ENCODE measurements at regions not wholly inside any gene's neighbourhood (a gene's known extent, or its start where the extent isn't known, plus 50 kb on each side); places are given as distances from the start of the nearest gene placed in this dataset.
"Not testable (repeated sequence)": the region's sequence is repeated elsewhere in the genome, so short reads cannot be mapped to it uniquely, and the experiment has no call there.

DNA sequence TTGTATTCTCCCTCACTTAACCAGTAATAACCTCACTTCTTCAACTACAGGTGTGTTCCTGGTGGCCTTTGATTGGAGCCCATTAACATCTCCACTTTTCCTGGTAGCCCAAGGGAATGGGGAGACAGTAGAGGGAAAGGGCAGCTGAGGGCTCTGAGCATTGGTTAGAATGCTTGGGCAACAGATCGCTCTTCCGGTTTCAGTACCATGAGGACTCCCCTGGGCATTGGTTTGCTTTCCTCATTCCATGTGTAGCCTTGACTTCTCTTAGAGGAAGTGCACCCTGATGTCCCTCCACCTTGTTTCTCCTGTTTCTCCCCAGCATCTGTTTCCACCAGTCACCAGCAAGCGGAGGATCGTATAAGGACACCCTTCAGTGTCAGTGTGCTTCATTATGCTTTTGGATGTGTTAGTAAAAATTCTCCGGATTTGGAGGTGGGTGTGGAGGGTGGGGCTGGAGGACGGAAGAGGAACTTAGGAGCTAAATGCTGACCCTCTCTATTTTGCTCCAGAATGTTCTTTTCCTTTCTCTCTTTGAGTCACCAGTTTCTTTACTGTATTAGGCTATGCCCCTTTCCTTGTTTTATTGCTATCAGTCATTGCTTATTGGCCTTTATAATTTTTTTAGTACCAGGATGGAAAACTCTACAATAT lies 50.6 kb upstream of the ZNG1B start:
- H3K4me3 Mint-ChIP-seq, H3K9me3 Mint-ChIP-seq, H3K27ac Mint-ChIP-seq, DNase-seq, H3K36me3 Mint-ChIP-seq: not testable (repeated sequence)
- Mint-ChIP-seq H3K27me3 (ENCODE audit: low read depth in 3 of 3) (peaks cover 0 to 11% (median 0%) of the 10 kb centered on the region in 3 donors), H3K4me1 (peaks cover 11 to 12% of the 10 kb centered on the region in 2 donors)

DNA sequence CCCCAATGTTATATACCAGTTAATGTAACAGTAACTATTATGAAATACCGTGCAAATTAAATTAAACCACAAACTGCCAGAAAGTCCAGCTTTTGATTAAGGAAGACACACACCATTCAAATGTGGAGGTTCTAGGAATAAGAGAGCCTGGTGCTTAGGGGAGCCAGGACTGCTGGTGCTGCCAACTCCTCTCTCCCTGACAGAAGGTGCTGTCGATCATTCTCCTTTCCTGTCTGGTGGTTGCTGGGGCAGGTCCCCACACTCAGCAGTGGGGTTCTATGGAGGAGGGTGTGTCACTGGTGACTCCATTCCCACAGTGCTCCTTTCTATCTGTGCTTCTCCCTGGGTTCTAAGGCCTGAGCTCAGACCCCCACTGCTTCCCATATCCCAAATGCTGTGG lies 57.9 kb upstream of the ZNG1B start:
- not testable (repeated sequence) for H3K9me3 Mint-ChIP-seq, H3K27ac Mint-ChIP-seq

DNA sequence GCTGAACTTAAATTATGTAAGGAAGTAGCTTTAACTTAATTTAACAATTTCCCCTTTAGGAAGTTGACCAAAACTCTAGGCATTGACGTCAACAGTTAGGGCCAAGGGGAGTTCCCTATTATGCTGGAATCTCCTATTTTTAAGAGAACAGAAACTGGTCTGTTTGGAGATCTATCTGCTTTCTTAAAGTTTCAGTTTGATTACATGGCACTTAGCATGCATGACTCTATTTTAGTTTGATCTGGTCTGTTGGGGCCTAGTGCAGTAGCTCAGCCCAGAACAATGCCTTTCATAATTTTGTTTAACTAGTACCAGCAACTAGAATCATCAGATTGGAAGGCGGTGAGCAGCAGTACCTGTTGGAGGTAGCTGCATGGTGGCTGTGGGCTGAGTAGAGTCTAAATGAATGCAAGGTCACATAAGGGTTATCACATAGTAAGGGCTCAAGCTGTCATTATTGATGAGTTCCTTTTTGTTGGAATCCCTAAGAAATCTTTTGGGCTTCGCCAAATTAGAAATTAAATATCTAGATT lies 60.5 kb upstream of the ZNG1B start:
- Mint-ChIP-seq H3K27ac (no peak overlapping the region), H3K4me3 (no peak overlapping the region), H3K36me3 (no peaks in the 10 kb centered on the region), H3K9me3 (no peaks in the 10 kb centered on the region), H3K27me3 (ENCODE audit: low read depth in 3 of 3) (peaks cover 2 to 12% (median 2%) of the 10 kb centered on the region in 3 donors), H3K4me1 (no peaks in the 10 kb centered on the region)
- DNase-seq = no peak

More for the DNA sequence above, 57.9 kb upstream of the ZNG1B start:
- H3K27me3 Mint-ChIP-seq (ENCODE audit: low read depth in 3 of 3); H3K36me3 Mint-ChIP-seq; DNase-seq; H3K4me3 Mint-ChIP-seq; H3K4me1 Mint-ChIP-seq: not testable (repeated sequence)

DNA sequence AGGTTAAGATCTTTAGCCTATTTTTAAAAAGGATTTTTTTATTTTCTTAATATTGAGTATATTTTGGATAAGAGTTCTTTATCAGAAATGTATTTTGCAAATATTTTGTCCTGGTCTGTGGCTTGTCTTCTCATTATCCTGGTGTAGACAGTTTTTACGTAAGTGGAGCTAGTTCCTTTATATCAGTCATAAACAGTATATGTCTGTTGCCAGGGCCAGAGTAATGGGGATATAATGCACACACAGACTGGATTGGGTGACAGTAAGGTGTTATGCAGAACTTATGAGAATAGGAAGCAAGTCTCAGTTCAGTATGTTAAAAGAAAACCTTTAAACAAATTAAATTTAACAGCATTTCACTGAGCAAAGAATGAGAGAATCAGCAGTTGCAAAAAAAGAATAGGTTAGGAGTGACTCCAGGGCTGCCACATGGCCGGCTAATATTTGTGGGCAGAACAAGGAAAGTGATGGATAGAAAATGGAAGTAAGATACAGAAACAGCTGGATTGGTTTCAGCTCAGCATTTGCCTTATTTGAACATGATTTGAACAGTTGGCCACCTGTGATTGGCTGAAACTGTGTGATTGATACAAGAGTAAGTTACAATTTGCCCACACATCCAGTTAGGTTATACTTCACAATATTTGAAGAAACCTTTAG lies 61.1 kb upstream of the ZNG1B start:
- H3K27me3 Mint-ChIP-seq (ENCODE audit: low read depth in 3 of 3) = peaks cover 2 to 12% (median 2%) of the 10 kb centered on the region in 3 donors
- no peak overlapping the region for H3K4me3 Mint-ChIP-seq
- no peak for DNase-seq
- H3K4me1 Mint-ChIP-seq = no peaks in the 10 kb centered on the region
- H3K36me3 Mint-ChIP-seq = no peaks in the 10 kb centered on the region
- H3K9me3 Mint-ChIP-seq = no peaks in the 10 kb centered on the region
- peak overlapping the region in 1 of 6 donors; percentile 19 for H3K27ac Mint-ChIP-seq

DNA sequence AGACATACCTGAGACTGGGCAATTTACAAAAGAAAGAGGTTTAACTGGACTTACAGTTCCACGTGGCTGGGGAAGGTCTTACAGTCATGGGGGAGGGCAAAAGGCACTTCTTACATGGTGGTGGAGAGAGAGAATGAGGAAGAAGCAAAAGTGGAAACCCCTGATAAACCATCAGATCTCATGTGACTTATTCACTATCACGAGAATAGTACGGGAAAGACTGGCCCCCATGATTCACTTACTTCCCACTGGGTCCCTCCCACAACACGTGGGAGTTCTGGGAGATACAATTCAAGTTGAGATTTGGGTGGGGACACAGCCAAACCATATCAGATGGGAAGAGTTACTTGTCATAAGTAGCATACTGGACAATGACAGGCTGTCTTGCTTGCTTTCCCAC lies 62.6 kb upstream of the ZNG1B start:
- not testable (repeated sequence) for H3K36me3 Mint-ChIP-seq, DNase-seq, H3K27ac Mint-ChIP-seq, H3K4me1 Mint-ChIP-seq, H3K4me3 Mint-ChIP-seq, H3K9me3 Mint-ChIP-seq
- H3K27me3 Mint-ChIP-seq (ENCODE audit: low read depth in 3 of 3) = peaks cover 3 to 12% (median 6%) of the 10 kb centered on the region in 3 donors

DNA sequence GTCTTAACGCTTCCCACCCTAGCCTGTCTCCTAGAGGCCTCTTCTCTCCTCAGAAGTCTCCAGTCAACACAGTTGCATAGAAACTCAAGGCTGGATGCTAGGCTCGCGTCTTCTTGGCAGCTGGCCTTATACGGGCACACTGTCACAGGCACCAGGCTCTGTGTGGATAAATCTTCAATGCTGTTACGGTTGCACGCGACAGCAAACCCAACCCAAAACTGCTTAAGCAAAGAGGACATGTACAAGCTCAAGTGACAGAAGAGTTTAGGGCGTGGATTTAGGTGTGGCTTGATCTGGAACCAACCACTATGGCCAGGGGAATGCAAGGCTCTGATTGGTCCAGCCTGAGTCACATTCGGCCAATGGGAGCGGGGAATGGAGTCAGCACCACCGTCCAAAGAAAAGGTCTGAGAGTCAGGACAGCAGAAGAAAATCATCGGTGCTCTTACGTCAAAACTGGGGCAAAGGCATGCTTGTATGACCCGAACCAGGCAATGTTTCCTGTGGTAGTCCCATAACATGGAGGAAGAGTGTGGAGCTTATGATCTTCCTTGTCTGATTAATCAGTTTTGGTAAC lies 65.1 kb upstream of the ZNG1B start:
- not testable (repeated sequence) for H3K36me3 Mint-ChIP-seq, H3K9me3 Mint-ChIP-seq, H3K27ac Mint-ChIP-seq, H3K4me1 Mint-ChIP-seq, H3K4me3 Mint-ChIP-seq, DNase-seq
- peaks cover 3 to 14% (median 6%) of the 10 kb centered on the region in 3 donors for H3K27me3 Mint-ChIP-seq (ENCODE audit: low read depth in 3 of 3)

DNA sequence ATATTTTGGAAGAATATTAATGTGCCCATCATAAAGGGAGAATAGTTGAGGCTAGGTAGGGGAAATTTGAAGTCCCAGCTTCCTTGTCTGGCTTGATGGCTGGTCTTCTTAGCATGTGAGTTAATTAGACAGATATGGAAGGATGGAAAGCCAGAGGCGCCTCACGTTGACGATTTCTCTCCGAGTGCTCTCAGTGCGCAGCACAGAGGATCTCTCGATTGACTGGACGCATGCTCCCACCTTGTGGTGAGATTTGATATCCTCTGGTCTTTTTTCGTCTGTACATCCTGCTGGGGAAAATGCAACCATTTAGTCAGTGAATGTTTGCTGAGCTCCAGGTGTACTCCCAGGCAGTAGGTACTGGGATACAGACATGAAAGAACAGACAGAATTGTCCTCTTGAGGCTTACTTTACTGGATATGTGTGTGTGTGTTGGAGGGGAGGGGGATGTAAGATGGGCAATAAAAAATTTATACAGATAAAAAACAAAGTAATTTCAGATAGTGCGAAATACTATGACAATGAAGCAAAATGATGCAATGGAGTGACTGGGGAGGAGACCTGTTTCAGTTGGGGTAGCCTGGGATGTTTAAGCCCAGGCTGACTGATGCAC lies 66.9 kb upstream of the ZNG1B start:
- peaks cover 0 to 2% of the 10 kb centered on the region in 2 donors for H3K4me1 Mint-ChIP-seq
- DNase-seq = peak; percentile 47 to 55 (median 54)
- H3K36me3 Mint-ChIP-seq = no peaks in the 10 kb centered on the region
- no peak overlapping the region for H3K4me3 Mint-ChIP-seq
- no peak overlapping the region for H3K27ac Mint-ChIP-seq
- peaks cover 0 to 3% (median 0%) of the 10 kb centered on the region in 6 donors for H3K9me3 Mint-ChIP-seq
- H3K27me3 Mint-ChIP-seq (ENCODE audit: low read depth in 3 of 3) = peaks cover 3 to 12% (median 8%) of the 10 kb centered on the region in 3 donors

DNA sequence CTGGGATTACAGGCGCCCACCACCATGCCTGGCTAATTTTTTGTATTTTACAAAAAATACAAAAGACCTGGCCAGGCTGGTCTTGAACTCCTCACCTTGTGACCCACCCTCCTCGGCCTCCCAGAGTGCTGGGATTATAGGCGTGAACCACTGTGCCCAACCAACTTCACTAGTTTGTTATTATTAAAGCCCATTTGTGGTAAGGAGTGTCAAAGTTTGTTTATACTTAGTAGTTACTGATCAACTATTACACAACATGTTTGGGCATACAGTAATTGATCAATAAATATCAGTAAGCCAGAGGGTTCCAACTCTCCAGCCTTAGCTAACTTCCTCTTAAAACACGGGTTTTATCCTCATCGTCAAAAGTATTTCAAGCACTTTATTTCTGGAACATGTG lies 67.5 kb upstream of the ZNG1B start:
- Mint-ChIP-seq H3K9me3 (peaks cover 0 to 3% (median 0%) of the 10 kb centered on the region in 6 donors), H3K27ac (no peak overlapping the region), H3K36me3 (no peaks in the 10 kb centered on the region), H3K4me3 (no peak overlapping the region), H3K27me3 (ENCODE audit: low read depth in 3 of 3) (peaks cover 3 to 12% (median 10%) of the 10 kb centered on the region in 3 donors), H3K4me1 (peaks cover 0 to 2% of the 10 kb centered on the region in 2 donors)
- no peak for DNase-seq

DNA sequence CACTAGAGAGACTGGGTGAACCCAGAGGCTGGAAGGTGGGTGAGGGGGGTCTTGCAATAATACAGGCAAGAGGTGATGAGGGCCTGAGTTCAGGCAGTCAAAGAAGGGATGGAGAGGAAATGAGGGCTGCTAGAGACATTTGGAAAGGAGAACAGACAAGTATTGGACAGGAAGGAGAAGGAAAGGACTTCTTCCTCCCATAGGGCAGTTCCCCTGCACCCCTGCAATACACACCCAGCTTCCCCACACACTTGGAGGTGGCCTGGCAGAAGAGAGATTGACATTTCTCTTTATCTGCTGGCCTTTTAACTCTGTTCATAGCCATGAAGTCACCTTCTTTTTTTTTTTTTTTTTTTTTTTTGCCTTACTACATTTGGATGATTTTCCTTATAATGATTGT lies 68.9 kb upstream of the ZNG1B start:
- Mint-ChIP-seq H3K27ac (peak overlapping the region in 1 of 6 donors; percentile 6), H3K27me3 (ENCODE audit: low read depth in 3 of 3) (peaks cover 5 to 10% (median 8%) of the 10 kb centered on the region in 3 donors)
- not testable (repeated sequence) for H3K4me3 Mint-ChIP-seq, H3K36me3 Mint-ChIP-seq, H3K9me3 Mint-ChIP-seq, H3K4me1 Mint-ChIP-seq, DNase-seq

DNA sequence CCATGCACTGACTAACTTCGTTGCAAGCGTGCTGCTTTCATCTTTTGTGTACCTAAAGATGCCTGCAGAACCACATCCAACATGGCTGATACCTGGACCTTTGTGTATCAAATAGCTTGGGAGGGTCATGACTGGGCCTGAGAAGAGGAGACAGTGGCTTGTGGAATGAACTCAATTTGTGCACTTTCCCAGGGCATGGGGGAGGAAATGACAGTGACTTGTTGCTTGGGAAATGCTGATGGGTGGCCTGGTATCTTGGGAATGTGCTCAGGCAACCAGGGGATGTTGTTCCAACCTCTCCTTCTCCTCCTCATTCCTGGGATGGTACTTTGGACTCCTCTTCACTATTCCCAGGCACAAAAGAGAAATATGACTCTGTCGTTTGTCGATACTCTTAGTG lies 70.7 kb upstream of the ZNG1B start:
- H3K4me3 Mint-ChIP-seq; H3K9me3 Mint-ChIP-seq; H3K4me1 Mint-ChIP-seq; H3K27me3 Mint-ChIP-seq (ENCODE audit: low read depth in 3 of 3); DNase-seq; H3K27ac Mint-ChIP-seq; H3K36me3 Mint-ChIP-seq: not testable (repeated sequence)

DNA sequence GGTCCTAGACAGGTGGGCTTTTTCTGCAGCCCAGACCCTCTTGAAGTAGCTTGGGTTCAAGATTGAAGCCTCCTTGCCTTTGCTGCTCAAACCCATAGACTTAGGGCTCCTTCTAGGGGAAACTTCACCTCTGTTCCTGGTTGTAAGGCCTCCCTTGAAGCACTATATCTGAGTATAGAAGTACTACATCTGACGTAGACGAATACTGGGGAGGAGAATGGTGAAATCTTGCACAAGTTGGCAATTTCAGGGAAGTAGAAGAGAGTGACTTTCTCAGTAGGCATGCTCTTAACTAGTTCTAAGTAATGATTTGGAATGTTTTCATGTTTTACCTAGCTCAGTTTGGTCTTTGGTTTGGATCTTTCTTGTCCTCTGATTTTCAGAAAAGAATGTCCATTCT lies 71.7 kb upstream of the ZNG1B start:
- H3K4me1 Mint-ChIP-seq; H3K27ac Mint-ChIP-seq; H3K9me3 Mint-ChIP-seq; H3K4me3 Mint-ChIP-seq; H3K27me3 Mint-ChIP-seq (ENCODE audit: low read depth in 3 of 3); H3K36me3 Mint-ChIP-seq; DNase-seq: not testable (repeated sequence)

DNA sequence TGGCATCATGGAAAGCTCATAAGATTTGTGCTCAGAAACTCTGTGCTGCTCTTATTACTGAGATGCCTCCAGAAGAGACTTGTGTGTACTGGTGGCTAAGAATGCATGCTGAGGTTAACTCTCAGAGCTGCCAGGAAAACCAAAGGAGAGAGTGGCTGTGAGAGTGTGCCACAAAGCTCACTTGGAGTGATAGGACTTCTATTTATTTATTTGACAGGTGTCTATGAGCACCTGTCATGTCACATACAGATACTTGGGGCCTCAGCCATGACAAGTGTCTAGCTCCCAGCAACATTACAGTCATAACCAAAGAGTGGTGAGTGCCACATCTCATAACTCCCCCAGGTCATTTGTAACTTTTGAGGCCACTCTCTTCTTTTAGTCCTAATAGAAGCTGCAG lies 72.2 kb upstream of the ZNG1B start:
- H3K36me3 Mint-ChIP-seq; H3K9me3 Mint-ChIP-seq; H3K27ac Mint-ChIP-seq; H3K4me3 Mint-ChIP-seq; DNase-seq; H3K4me1 Mint-ChIP-seq; H3K27me3 Mint-ChIP-seq (ENCODE audit: low read depth in 3 of 3): not testable (repeated sequence)

DNA sequence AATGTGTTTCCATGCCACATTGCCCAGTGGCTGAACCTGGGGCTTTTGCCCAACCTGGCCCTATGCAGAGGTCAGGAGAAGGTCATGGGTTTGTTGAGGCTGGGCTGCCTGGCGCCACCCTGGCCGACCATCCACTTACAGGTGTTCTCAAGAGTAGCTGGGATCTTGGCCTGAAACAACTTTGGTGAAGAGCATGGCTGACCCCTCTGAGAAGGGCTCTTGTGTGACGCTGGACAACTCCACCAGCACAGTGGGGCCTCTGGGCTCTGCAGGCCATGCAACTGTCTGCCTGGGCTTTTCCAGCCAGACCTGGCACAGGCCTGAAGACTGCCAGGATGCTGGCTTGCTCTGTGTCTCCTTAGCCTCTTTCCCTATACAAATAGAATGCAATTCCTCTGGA lies 76.4 kb upstream of the ZNG1B start:
- no peaks in the 10 kb centered on the region for H3K36me3 Mint-ChIP-seq
- H3K4me3 Mint-ChIP-seq = no peak overlapping the region
- no peaks in the 10 kb centered on the region for H3K9me3 Mint-ChIP-seq
- DNase-seq = no peak
- peaks cover 0 to 4% (median 3%) of the 10 kb centered on the region in 3 donors for H3K27me3 Mint-ChIP-seq (ENCODE audit: low read depth in 3 of 3)
- H3K4me1 Mint-ChIP-seq = no peaks in the 10 kb centered on the region
- no peak overlapping the region for H3K27ac Mint-ChIP-seq

DNA sequence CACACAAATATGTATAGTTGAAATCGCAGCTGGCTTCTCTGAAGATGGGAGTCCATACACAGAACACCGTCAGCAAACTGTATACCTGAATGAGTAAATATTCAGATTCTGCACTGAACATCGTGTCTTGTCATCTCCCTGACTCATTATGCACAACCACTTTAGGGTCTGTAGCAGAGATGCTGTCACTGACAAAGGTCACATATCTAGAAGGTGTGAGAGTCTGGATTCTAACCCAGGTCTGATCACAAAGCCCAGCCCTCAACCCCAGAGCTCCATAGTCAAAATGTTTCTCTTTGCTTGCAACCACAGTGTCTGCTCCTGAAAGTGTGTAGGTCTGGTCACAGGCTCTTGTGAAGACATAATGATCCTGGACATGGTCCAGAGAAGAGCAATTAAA lies 78.3 kb upstream of the PAX8 start:
- no peaks in the 10 kb centered on the region for H3K4me1 Mint-ChIP-seq
- no peak for DNase-seq
- no peaks in the 10 kb centered on the region for H3K9me3 Mint-ChIP-seq
- H3K27ac Mint-ChIP-seq = no peak overlapping the region
- no peaks in the 10 kb centered on the region for H3K36me3 Mint-ChIP-seq
- peaks cover 0 to 2% (median 0%) of the 10 kb centered on the region in 3 donors for H3K27me3 Mint-ChIP-seq (ENCODE audit: low read depth in 3 of 3)
- H3K4me3 Mint-ChIP-seq = no peak overlapping the region

Data from immature natural killer cell (primary cell).